ENCODE measurements at regions not wholly inside any gene's neighbourhood (a gene's known extent, or its start where the extent isn't known, plus 50 kb on each side); places are given as distances from the start of the nearest gene placed in this dataset.

DNA sequence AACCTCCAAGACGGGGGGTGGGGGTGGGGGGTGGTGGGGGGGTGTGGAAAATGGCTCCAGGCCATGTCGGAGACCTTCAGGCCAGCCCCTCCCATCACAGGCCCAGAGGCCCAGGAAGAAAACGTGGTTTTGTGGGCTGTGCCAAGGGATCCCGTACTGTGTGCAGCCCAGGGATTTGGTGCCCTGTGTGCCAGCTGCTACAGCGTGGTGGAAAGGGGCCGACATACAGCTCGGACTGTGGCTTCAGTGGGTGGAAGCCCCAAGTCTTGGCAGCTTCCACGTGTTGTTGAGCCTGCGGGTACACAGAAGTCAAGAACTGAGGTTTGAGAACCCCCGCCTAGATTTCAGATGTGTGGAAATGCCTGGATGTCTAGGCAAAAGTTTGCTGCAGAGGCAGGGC lies 259.7 kb downstream of the HGF start:
- no peaks in the 10 kb centered on the region for H3K4me1 ChIP-seq (ENCODE audit: insufficient read depth, low read length)
- no peak overlapping the region for H3K27ac ChIP-seq (ENCODE audit: low read depth, low read length)
- Mint-ChIP-seq H3K4me1 (ENCODE audit: low read depth, unreplicated experiment) (no peaks in the 10 kb centered on the region), H3K9me3 (ENCODE audit: unreplicated experiment) (peaks cover 6% of the 10 kb centered on the region), H3K27me3 (ENCODE audit: low read depth, unreplicated experiment) (no peaks in the 10 kb centered on the region), H3K36me3 (ENCODE audit: low read depth, unreplicated experiment) (no peaks in the 10 kb centered on the region), H3K4me3 (ENCODE audit: unreplicated experiment) (no peak overlapping the region), H3K27ac (ENCODE audit: unreplicated experiment) (no peak overlapping the region)
- TF ChIP-seq EZH2 (IDR thresholded peaks at IDR 0.05; ENCODE audit: insufficient read depth, low read length) = no peak
- TF ChIP-seq, protein P1, sequence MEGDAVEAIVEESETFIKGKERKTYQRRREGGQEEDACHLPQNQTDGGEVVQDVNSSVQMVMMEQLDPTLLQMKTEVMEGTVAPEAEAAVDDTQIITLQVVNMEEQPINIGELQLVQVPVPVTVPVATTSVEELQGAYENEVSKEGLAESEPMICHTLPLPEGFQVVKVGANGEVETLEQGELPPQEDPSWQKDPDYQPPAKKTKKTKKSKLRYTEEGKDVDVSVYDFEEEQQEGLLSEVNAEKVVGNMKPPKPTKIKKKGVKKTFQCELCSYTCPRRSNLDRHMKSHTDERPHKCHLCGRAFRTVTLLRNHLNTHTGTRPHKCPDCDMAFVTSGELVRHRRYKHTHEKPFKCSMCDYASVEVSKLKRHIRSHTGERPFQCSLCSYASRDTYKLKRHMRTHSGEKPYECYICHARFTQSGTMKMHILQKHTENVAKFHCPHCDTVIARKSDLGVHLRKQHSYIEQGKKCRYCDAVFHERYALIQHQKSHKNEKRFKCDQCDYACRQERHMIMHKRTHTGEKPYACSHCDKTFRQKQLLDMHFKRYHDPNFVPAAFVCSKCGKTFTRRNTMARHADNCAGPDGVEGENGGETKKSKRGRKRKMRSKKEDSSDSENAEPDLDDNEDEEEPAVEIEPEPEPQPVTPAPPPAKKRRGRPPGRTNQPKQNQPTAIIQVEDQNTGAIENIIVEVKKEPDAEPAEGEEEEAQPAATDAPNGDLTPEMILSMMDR (IDR thresholded peaks at IDR 0.05; ENCODE audit: insufficient read depth, low read depth, low read length) = no peak
- no peaks in the 10 kb centered on the region for H3K79me2 ChIP-seq (ENCODE audit: insufficient read depth, low read length)
- DNase-seq (ENCODE audit: low read depth) (no peak), FAIRE-seq (no peak)
- no peak overlapping the region for H3K9ac ChIP-seq (ENCODE audit: low read length)
- no peaks in the 10 kb centered on the region for H4K20me1 ChIP-seq (ENCODE audit: insufficient read depth, low read length)
- H2AFZ ChIP-seq (ENCODE audit: low read depth, low read length) = no peak overlapping the region
- no peaks in the 10 kb centered on the region for H3K9me3 ChIP-seq (ENCODE audit: insufficient read depth, low read depth, low read length)
- no peak overlapping the region for H3K4me3 ChIP-seq (ENCODE audit: insufficient read depth, low read depth, low read length)
- H3K27me3 ChIP-seq (ENCODE audit: insufficient read depth, low read length) = no peaks in the 10 kb centered on the region
- H3K4me2 ChIP-seq (ENCODE audit: low read length) = no peak overlapping the region
- no peaks in the 10 kb centered on the region for H3K36me3 ChIP-seq (ENCODE audit: insufficient read depth, low read length)

DNA sequence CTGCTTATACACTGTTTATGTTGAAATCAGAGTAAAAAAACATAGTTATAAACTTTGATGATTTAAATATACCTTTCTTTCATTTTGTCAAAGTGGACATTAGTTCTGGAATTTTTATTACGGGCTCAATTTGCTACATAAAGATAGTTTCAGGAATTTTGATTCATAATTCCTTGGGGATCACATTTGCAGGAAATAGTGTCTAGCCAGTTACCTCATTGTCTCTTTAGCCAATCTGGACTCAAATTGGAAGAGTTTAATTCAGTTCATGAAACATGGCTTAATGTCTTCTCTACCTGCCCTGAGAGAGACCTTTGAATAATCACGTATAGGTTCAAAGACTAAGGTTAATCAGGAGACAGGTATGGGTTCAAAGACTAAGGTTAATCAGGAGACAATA lies 262.6 kb downstream of the HGF start:
- Histone ChIP-seq H2AFZ (ENCODE audit: low read depth, low read length) (no peak overlapping the region), H3K36me3 (ENCODE audit: insufficient read depth, low read length) (no peaks in the 10 kb centered on the region), H3K27me3 (ENCODE audit: insufficient read depth, low read length) (no peaks in the 10 kb centered on the region), H3K4me3 (ENCODE audit: insufficient read depth, low read depth, low read length) (no peak overlapping the region), H3K27ac (ENCODE audit: low read depth, low read length) (no peak overlapping the region), H3K9ac (ENCODE audit: low read length) (no peak overlapping the region), H3K4me1 (ENCODE audit: insufficient read depth, low read length) (no peaks in the 10 kb centered on the region), H3K79me2 (ENCODE audit: insufficient read depth, low read length) (no peaks in the 10 kb centered on the region), H4K20me1 (ENCODE audit: insufficient read depth, low read length) (no peaks in the 10 kb centered on the region), H3K4me2 (ENCODE audit: low read length) (no peak overlapping the region), H3K9me3 (ENCODE audit: insufficient read depth, low read depth, low read length) (no peaks in the 10 kb centered on the region)
- FAIRE-seq = no peak
- DNase-seq (ENCODE audit: low read depth) = no peak
- H3K27ac Mint-ChIP-seq (ENCODE audit: unreplicated experiment) = no peak overlapping the region
- TF ChIP-seq, protein P1 (IDR thresholded peaks at IDR 0.05; ENCODE audit: insufficient read depth, low read depth, low read length) = no peak
- no peak for TF ChIP-seq EZH2 (IDR thresholded peaks at IDR 0.05; ENCODE audit: insufficient read depth, low read length)
- no peak overlapping the region for H3K4me3 Mint-ChIP-seq (ENCODE audit: unreplicated experiment)
- H3K27me3 Mint-ChIP-seq (ENCODE audit: low read depth, unreplicated experiment) = no peaks in the 10 kb centered on the region
- H3K36me3 Mint-ChIP-seq (ENCODE audit: low read depth, unreplicated experiment) = no peaks in the 10 kb centered on the region
- H3K9me3 Mint-ChIP-seq (ENCODE audit: unreplicated experiment) = peaks cover 6% of the 10 kb centered on the region
- no peaks in the 10 kb centered on the region for H3K4me1 Mint-ChIP-seq (ENCODE audit: low read depth, unreplicated experiment)

DNA sequence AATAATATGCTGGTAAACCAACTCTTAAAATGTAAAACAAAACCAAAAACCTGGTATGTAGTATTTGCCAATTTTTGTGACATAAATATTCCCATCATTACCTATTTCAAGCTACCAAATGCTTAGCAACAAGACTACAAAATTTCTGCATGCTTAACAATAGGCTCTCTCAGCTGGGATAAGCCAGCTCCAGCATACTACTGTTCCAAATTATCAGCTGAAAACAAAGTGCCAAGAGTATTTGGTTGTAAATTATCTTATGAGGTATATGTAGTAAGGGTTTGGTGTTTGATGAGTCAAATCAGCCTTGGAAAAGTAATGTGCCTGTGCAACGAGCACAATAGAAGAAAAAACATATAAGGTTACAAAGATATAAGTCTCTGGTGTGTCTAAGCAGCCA lies 263.2 kb downstream of the HGF start:
- no peak overlapping the region for H3K27ac Mint-ChIP-seq (ENCODE audit: unreplicated experiment)
- no peaks in the 10 kb centered on the region for H3K36me3 Mint-ChIP-seq (ENCODE audit: low read depth, unreplicated experiment)
- no peaks in the 10 kb centered on the region for H3K27me3 ChIP-seq (ENCODE audit: insufficient read depth, low read length)
- H3K27ac ChIP-seq (ENCODE audit: low read depth, low read length) = no peak overlapping the region
- H2AFZ ChIP-seq (ENCODE audit: low read depth, low read length) = no peak overlapping the region
- no peaks in the 10 kb centered on the region for H3K4me1 Mint-ChIP-seq (ENCODE audit: low read depth, unreplicated experiment)
- H4K20me1 ChIP-seq (ENCODE audit: insufficient read depth, low read length) = no peaks in the 10 kb centered on the region
- TF ChIP-seq, protein P1 (IDR thresholded peaks at IDR 0.05; ENCODE audit: insufficient read depth, low read depth, low read length) = no peak
- no peak for TF ChIP-seq EZH2 (IDR thresholded peaks at IDR 0.05; ENCODE audit: insufficient read depth, low read length)
- H3K27me3 Mint-ChIP-seq (ENCODE audit: low read depth, unreplicated experiment) = no peaks in the 10 kb centered on the region
- H3K36me3 ChIP-seq (ENCODE audit: insufficient read depth, low read length) = no peaks in the 10 kb centered on the region
- no peak for DNase-seq (ENCODE audit: low read depth)
- H3K4me1 ChIP-seq (ENCODE audit: insufficient read depth, low read length) = no peaks in the 10 kb centered on the region
- H3K4me2 ChIP-seq (ENCODE audit: low read length) = no peak overlapping the region
- H3K4me3 ChIP-seq (ENCODE audit: insufficient read depth, low read depth, low read length) = no peak overlapping the region
- no peaks in the 10 kb centered on the region for H3K9me3 ChIP-seq (ENCODE audit: insufficient read depth, low read depth, low read length)
- no peak overlapping the region for H3K9ac ChIP-seq (ENCODE audit: low read length)
- H3K9me3 Mint-ChIP-seq (ENCODE audit: unreplicated experiment) = peaks cover 6% of the 10 kb centered on the region
- peak; percentile 43 for FAIRE-seq
- no peaks in the 10 kb centered on the region for H3K79me2 ChIP-seq (ENCODE audit: insufficient read depth, low read length)
- no peak overlapping the region for H3K4me3 Mint-ChIP-seq (ENCODE audit: unreplicated experiment)

Measured in astrocyte (in vitro differentiated cells and primary cell).